ENCODE measurements at regions not wholly inside any gene's neighbourhood (a gene's known extent, or its start where the extent isn't known, plus 50 kb on each side); places are given as distances from the start of the nearest gene placed in this dataset.

DNA sequence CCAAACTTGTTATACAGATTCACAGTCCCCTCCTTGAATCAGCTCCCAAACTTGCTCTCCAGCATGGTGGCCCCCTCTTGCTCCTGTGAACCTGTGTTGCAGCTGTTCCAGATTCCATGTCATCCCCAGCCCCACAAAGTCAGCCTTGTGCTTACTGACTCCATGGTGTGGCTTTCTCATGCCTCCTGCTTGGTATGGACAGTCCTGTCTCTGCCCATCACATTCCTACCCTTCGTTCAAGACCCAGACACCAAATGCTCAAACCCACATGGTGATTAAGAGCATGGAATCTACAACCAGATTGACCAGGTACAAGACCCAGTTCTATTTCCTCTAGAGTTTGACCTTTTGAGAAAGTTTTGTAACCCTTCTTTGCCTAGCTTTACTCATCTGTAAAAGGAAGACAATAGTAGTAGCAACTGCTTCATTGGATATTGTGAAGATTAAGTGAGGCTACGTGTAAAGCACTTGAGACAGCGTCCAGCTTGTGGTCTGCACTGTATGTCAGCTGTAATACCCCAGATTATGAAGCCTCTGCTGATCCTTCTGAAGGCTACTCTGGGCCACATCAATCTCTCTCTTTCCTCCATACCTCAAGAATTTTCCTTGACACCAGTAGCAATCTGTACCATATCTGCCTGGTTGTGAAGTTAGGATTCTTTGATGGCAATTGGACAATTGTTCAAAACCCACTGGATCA is 146.4 kb upstream of the HAAO start:
- POLR2A ChIA-PET = no interaction called here
- TF ChIP-seq, protein P1, sequence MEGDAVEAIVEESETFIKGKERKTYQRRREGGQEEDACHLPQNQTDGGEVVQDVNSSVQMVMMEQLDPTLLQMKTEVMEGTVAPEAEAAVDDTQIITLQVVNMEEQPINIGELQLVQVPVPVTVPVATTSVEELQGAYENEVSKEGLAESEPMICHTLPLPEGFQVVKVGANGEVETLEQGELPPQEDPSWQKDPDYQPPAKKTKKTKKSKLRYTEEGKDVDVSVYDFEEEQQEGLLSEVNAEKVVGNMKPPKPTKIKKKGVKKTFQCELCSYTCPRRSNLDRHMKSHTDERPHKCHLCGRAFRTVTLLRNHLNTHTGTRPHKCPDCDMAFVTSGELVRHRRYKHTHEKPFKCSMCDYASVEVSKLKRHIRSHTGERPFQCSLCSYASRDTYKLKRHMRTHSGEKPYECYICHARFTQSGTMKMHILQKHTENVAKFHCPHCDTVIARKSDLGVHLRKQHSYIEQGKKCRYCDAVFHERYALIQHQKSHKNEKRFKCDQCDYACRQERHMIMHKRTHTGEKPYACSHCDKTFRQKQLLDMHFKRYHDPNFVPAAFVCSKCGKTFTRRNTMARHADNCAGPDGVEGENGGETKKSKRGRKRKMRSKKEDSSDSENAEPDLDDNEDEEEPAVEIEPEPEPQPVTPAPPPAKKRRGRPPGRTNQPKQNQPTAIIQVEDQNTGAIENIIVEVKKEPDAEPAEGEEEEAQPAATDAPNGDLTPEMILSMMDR (IDR thresholded peaks at IDR 0.05; ENCODE audit: control extremely low read depth, extremely low read depth, low read depth, missing control alignments) = no peak
- CTCF ChIA-PET = interaction anchor here (1.0 kb wide), 1 partner anchor 9 kb away, joined by 3 read pairs; no protein-coding TSS in a partner anchor
- no peak for DNase-seq (ENCODE audit: extremely low spot score)

DNA sequence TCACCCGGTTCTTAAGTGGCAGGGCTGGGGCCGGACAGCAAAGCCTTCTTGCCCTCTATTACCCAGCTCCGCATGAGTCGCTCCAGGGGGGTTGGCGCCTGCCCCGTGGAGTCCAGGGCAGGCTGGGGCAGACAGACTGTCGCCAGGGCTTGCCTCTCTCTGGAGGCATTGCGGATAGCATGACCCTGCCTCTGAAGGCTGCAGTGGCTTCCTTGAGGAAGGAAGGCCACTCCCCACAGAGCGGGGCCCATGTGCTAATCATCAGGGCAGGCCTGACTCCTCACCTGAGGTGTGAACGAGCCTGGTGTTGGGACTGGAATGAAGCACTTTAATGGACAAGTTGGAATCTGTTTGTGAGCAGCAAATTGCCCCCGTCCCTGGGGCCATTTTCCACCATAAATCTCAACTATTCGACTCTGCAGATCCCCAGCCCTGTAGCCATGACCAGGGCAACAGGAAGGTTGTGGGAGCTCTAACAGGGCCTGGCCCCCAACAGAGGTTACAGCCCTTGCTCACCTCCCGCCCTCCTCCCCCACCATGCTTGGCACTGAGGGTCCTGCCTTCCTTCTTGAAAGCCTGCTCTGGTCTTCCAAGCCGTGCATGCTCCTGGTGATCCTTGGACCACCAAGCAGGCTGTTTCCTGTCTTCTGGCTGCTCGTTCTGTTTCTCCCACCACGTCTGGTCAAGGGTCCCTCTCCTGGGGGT is 144.9 kb upstream of the HAAO start:
- CTCF ChIA-PET = interaction anchor here (1.9 kb wide), 1 partner anchor 547 kb away, joined by 6 read pairs; no protein-coding TSS in a partner anchor
- no peak for DNase-seq (ENCODE audit: extremely low spot score)

DNA sequence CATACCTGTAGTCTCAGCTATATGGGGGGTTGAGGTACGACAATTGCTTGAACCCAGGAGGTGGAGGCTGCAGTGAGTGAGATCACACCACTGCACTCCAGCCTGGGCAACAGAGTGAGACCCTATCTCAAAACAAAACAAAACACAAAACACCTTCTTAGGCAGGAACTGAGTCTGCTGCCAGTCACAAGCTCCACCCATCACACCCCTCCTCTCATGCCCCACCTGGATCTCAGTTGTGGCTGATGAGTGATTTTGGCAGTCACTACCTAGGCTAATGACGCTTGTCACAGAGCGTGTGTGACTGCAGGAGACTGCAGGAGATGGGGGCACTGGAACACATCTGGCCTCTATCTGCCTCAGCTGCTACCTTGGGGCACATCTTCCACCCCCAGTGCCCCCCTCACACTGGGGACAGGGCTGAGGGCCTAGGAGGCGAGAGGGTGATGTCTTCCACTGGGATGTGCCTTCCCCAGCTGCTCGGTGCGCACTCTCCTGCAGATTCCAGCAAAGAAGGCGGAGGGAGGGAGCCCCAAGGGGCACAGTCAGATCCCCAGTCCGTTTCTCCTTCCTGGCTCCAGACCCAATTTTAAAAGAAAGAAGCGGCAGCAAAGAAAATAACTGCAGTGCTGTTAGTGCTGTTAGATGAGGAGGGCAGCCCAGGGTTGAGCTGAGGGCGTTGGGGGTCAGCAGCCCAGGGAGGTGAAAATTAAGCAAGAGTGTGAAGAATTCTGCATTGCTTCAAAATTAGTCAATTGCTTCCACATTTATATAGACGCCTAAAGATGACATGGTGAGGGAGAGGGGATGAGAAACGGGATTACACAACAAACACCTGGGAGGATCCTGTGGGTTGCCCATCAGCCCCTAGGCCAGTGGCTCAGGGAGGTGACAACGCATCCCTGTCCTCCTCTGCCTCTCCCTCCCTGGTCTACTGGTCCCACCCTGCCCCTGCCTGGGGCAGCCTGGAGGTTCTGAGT is 143.6 kb upstream of the HAAO start:
- ChIA-PET POLR2A (no interaction called here), CTCF (interaction anchor here (1.4 to 1.9 kb wide), 2 partner anchors 549 to 675 kb away, joined by 5 to 6 read pairs; no protein-coding TSS in a partner anchor)
- DNase-seq (ENCODE audit: extremely low spot score) = no peak
- TF ChIP-seq, protein P1 (IDR thresholded peaks at IDR 0.05; ENCODE audit: control extremely low read depth, extremely low read depth, low read depth, missing control alignments) = no peak

More for the DNA sequence above, 144.9 kb upstream of the HAAO start:
- POLR2A ChIA-PET = no interaction called here
- TF ChIP-seq, protein P1 (IDR thresholded peaks at IDR 0.05; ENCODE audit: control extremely low read depth, extremely low read depth, low read depth, missing control alignments) = no peak

DNA sequence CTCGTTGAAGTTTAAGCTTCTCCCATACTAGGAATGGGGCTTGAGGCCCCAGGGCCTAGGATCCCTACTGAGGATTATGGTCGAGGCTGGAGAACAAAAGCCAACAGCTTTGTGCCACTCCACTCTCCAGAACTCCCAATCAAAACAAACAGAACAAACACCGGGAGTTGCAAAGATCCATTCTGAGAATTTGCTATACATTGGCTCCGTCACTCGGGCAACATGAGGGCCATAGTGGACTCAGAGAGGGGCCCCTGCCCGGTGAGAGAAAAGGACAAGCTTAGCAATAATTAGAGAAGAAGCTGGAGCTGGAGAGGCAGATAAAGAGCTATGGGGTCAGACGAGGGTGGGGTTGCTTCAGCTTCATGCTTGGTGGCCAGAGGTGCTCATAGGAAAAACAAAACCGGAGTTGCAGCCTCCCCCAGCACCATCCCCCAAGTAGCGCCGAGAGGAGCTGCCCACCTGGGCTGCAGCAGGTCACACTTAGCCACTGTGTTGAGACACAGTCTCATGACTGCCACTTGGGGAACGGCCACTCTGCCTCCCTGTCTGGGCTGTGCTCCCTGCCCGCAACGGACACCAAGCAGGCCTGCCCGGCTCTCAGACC is 142.3 kb upstream of the HAAO start:
- POLR2A ChIA-PET = no interaction called here

DNA sequence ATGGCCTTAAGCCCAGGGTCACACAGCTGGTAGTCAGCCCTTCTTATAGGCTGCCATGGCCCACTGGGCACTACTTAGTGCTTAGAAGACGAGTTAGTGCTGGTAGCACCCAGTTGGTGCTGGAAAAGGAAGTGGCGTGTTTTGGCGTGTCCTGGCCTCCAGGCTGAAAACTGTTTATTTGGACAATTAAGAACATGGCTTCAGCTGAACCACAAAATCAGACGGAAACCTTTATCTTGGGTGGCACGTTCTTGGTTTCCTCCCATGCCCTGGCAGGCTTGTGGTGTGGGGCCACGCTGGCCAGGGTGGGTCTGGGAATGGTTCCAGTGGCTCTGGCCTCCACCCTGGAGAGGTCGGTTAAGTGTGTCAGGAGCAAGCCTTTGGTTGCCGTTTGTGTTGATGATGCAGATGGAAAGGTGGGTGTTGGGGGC is 141.5 kb upstream of the HAAO start:
- ChIA-PET CTCF (interaction anchor here (1.2 to 1.6 kb wide), 3 partner anchors 12 to 104 kb away, joined by 3 to 5 read pairs (median 3); no protein-coding TSS in a partner anchor), POLR2A (no interaction called here)
- DNase-seq (ENCODE audit: extremely low spot score) = no peak
- TF ChIP-seq, protein P1 (IDR thresholded peaks at IDR 0.05; ENCODE audit: control extremely low read depth, extremely low read depth, low read depth, missing control alignments) = no peak

More for the DNA sequence above, 142.3 kb upstream of the HAAO start:
- TF ChIP-seq, protein P1 (IDR thresholded peaks at IDR 0.05; ENCODE audit: control extremely low read depth, extremely low read depth, low read depth, missing control alignments) = no peak
- DNase-seq (ENCODE audit: extremely low spot score) = no peak
- CTCF ChIA-PET = interaction anchor here (1.2 to 1.4 kb wide), 3 partner anchors 12 to 676 kb away, joined by 3 to 5 read pairs (median 3); no protein-coding TSS in a partner anchor

Data from GM10248 (cell line).